Sigmoid colon (tissue), 6 donors: ENCODE measurements at regions not wholly inside any gene's neighbourhood (a gene's known extent, or its start where the extent isn't known, plus 50 kb on each side); places are given as distances from the start of the nearest gene placed in this dataset.

Experiments
- DNase-seq: peaks from one replicate; pipeline ENCODE4 v3.0.0-alpha.2; 2019
- H3K27ac ChIP-seq, 4 donors: fragments of 200-600 bp; sonication (generic); one replicate each; pipeline ENCODE4 v1.5.1; 2016 to 2019; ENCODE audit warnings: mild to moderate bottlenecking in 1 of 4
- H3K27me3 ChIP-seq, 3 donors: fragments of 200-600 bp; sonication (generic); one replicate each; pipeline ENCODE4 v1.5.1; 2019; ENCODE audit warnings: mild to moderate bottlenecking in 1 of 3
- H3K36me3 ChIP-seq, 4 donors: fragments of 200-600 bp; sonication (generic); one replicate each; pipeline ENCODE4 v1.5.1; 2016 to 2019
- H3K4me1 ChIP-seq, 4 donors: fragments of 200-600 bp; sonication (generic); one replicate each; pipeline ENCODE4 v1.5.1; 2017 to 2019
- H3K4me3 ChIP-seq, 4 donors: fragments of 200-600 bp; sonication (generic); one replicate each; pipeline ENCODE4 v1.5.1; 2017 to 2019; ENCODE audit warnings: mild to moderate bottlenecking in 2 of 4, moderate library complexity in 1 of 4
- H3K9me3 ChIP-seq, 4 donors: fragments of 200-600 bp in 3 of 4; sonication (generic) in 3 of 4; one replicate each; pipeline versions ENCODE4 v1.5.1 to v1.6.1; 2013 to 2019
- EP300 ChIP-seq, 4 donors: sonication (generic); formaldehyde crosslinking; IDR thresholded peaks; one replicate each; pipeline ENCODE4 v1.6.1; 2017; ENCODE audit warnings: antibody characterized with exemption in 4 of 4
- POLR2A ChIP-seq, 2 donors: fragments of 450-650 bp; IDR thresholded peaks; one replicate each; pipeline ENCODE4 v1.6.1; 2016; ENCODE audit warnings: antibody characterized with exemption in 2 of 2, mild to moderate bottlenecking in 2 of 2, moderate library complexity in 2 of 2
- POLR2AphosphoS5 ChIP-seq, 4 donors: sonication (generic); formaldehyde crosslinking; IDR thresholded peaks; one replicate each; pipeline ENCODE4 v1.6.1; 2017; ENCODE audit warnings: antibody characterized with exemption in 4 of 4
- WGBS, 2 donors: extraction: QIAGEN DNeasy Blood & Tissue Kit; methylation state at CpG; one replicate each; pipeline ENCODE4 v1.1.7; 2013; 5-methylcytosine and 5-hydroxymethylcytosine counted together
- intact Hi-C: fragments of 100-400 bp; cut with DNase I; formaldehyde crosslinking; loops from one replicate; pipeline ENCODE4 v1.15.1; 2023
- TF ChIP-seq, protein P1 (sequence below), 4 experiments: fragments of 450-650 bp in 3 of 4; fragments of 200-600 bp in 1 of 4; IDR thresholded peaks; one replicate each; pipeline ENCODE4 v1.5.1; 2016 to 2019; ENCODE audit warnings: antibody characterized with exemption in 4 of 4, mild to moderate bottlenecking in 3 of 4, moderate library complexity in 2 of 4
- donor health status: healthy with polysubstance abuse.
- donor health status: healthy.

- Histone ChIP-seq H3K4me1 (no peaks in the 10 kb centered on the region), H3K36me3 (no peaks in the 10 kb centered on the region), H3K9me3 (no peaks in the 10 kb centered on the region), H3K4me3 (no peak overlapping the region), H3K27me3 (no peaks in the 10 kb centered on the region), H3K27ac (no peak overlapping the region)
- no peak for DNase-seq
- WGBS, 2 donors: 94 to 97% methylated on average over 6 of the region's 6 CpGs
- TF ChIP-seq POLR2AphosphoS5 (IDR thresholded peaks at IDR 0.05) (no peak), EP300 (IDR thresholded peaks at IDR 0.05) (no peak)
- intact Hi-C loops: no loop called here
Measured at GRCh38 chr6:87840324-87840723, 138.3 kb upstream of the AKIRIN2 start.

GRCh38 chr6:87837876-87838275 is 135.8 kb upstream of the AKIRIN2 start:
- no peak overlapping the region for H3K27ac ChIP-seq
- H3K4me1 ChIP-seq: no peaks in the 10 kb centered on the region
- no peak for DNase-seq
- WGBS, 2 donors: 49 to 64% methylated on average over 2 of the region's 2 CpGs
- TF ChIP-seq EP300 (IDR thresholded peaks at IDR 0.05): no peak
- H3K4me3 ChIP-seq: no peak overlapping the region
- H3K9me3 ChIP-seq: no peaks in the 10 kb centered on the region
- intact Hi-C loops: no loop called here
- H3K36me3 ChIP-seq: no peaks in the 10 kb centered on the region
- no peaks in the 10 kb centered on the region for H3K27me3 ChIP-seq

DNA sequence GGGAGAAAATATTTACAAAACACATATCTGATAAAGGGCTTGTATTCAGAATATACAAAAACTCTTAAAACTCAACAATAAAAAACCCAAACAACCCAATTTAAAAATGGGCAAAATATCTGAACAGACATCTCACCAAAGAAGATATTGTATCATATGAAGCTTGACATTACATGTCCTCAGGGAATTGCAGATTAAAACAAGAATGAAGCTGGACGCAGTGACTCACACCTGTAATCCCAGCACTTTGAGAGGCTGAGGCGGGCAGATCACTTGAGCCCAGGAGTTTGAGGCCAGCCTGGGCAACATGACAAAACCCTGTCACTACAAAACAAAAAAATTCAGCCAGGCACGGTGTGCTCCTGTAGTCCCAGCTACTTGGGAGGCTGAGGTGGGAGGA is 135.4 kb upstream of the AKIRIN2 start:
- H3K9me3 ChIP-seq: no peaks in the 10 kb centered on the region
- H3K4me3 ChIP-seq: no peak overlapping the region
- 80 to 97% methylated on average over 3 of the region's 3 CpGs for WGBS, 2 donors
- no peaks in the 10 kb centered on the region for H3K27me3 ChIP-seq
- intact Hi-C loops: no loop called here
- H3K27ac ChIP-seq: no peak overlapping the region
- DNase-seq: no peak
- H3K4me1 ChIP-seq: peaks cover 0 to under 1% (median 0%) of the 10 kb centered on the region in 4 donors
- TF ChIP-seq, protein P1, sequence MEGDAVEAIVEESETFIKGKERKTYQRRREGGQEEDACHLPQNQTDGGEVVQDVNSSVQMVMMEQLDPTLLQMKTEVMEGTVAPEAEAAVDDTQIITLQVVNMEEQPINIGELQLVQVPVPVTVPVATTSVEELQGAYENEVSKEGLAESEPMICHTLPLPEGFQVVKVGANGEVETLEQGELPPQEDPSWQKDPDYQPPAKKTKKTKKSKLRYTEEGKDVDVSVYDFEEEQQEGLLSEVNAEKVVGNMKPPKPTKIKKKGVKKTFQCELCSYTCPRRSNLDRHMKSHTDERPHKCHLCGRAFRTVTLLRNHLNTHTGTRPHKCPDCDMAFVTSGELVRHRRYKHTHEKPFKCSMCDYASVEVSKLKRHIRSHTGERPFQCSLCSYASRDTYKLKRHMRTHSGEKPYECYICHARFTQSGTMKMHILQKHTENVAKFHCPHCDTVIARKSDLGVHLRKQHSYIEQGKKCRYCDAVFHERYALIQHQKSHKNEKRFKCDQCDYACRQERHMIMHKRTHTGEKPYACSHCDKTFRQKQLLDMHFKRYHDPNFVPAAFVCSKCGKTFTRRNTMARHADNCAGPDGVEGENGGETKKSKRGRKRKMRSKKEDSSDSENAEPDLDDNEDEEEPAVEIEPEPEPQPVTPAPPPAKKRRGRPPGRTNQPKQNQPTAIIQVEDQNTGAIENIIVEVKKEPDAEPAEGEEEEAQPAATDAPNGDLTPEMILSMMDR (IDR thresholded peaks at IDR 0.05): no peak
- TF ChIP-seq POLR2AphosphoS5 (IDR thresholded peaks at IDR 0.05) (no peak), EP300 (IDR thresholded peaks at IDR 0.05) (no peak), POLR2A (IDR thresholded peaks at IDR 0.05) (no peak)
- no peaks in the 10 kb centered on the region for H3K36me3 ChIP-seq

DNA sequence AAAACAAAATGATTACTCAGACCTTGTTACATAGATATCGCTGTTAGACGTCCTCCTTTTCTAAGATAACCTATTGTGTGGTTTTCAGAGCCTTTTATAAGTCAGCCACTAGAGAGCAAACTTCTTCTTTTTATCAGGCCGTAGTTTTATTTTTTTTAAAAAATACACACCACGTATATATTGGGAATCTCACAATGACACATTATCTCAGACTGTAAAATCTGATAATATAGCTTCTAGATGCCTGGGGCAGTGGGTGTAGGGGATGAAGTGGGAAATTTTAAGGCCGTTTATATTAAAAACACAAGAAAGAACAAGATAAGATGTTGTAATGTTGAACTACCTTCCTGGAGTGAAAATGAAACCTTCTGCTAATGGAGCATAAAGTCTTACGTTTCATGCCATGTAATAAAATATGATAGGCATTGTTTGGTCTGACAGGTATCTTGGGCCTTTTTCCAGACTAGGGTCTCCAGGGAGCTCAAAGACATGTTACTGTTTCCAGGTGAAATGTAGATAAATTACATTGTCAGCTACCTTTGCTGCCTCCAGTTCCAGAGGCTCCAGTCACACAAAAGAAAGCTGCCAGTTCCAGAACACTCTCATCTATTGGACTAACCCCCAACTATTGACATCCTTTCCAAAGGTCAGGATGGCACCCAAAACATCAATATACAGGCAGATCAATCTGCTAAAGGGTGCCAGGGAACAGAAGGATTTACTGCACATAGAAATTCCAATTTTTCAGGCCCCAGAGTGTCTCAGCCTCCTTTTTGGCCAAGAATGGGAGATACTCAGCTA is 130.2 kb upstream of the AKIRIN2 start:
- WGBS, 2 donors: 1% methylated on average over 6 of the region's 6 CpGs
- no peaks in the 10 kb centered on the region for H3K27me3 ChIP-seq
- no peak for TF ChIP-seq POLR2AphosphoS5 (IDR thresholded peaks at IDR 0.05)
- TF ChIP-seq, protein P1 (IDR thresholded peaks at IDR 0.05): peak in 3 of 4 experiments; percentile 19 to 48 (median 19)
- H3K4me3 ChIP-seq: peak overlapping the region; percentile 27 to 51 (median 42)
- no peaks in the 10 kb centered on the region for H3K9me3 ChIP-seq
- no peaks in the 10 kb centered on the region for H3K36me3 ChIP-seq
- H3K27ac ChIP-seq: peak overlapping the region in 3 of 4 donors; percentile 22 to 54 (median 36)
- no peak for DNase-seq
- peaks cover 0 to 3% (median 0%) of the 10 kb centered on the region in 4 donors for H3K4me1 ChIP-seq
- intact Hi-C loops: loop anchor here (5.0 kb wide), 2 partner anchors 950 to 1035 kb away; no protein-coding TSS in a partner anchor

DNA sequence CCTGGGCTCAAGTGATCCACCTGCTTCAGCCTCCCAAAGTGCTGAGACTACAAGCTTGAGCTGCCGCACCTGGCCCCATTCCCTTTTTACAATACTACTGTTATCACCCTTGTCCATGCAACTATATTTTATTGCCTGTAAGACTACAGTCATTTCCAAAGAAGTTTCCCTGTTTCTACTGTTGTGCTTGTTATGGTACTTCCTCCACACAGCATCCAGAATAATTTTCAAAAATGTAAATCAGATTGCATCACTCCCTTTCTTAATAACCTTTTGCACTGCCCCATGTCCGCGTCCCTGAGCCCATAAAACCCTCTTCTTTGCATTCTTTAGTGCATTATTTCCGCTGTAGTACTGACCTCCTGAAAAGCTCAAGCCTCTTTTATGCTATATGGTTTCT is 128.9 kb upstream of the AKIRIN2 start:
- H3K36me3 ChIP-seq: no peaks in the 10 kb centered on the region
- peaks cover 0 to 3% (median 0%) of the 10 kb centered on the region in 4 donors for H3K4me1 ChIP-seq
- no peak overlapping the region for H3K27ac ChIP-seq
- no peak overlapping the region for H3K4me3 ChIP-seq
- no peak for DNase-seq
- intact Hi-C loops: loop anchor here (5.0 kb wide), 2 partner anchors 951 to 1036 kb away; no protein-coding TSS in a partner anchor
- 16 to 63% methylated on average over 4 of the region's 4 CpGs for WGBS, 2 donors
- no peaks in the 10 kb centered on the region for H3K9me3 ChIP-seq
- H3K27me3 ChIP-seq: no peaks in the 10 kb centered on the region
- no peak for TF ChIP-seq POLR2A (IDR thresholded peaks at IDR 0.05)
- TF ChIP-seq POLR2AphosphoS5 (IDR thresholded peaks at IDR 0.05): no peak
- TF ChIP-seq, protein P1 (IDR thresholded peaks at IDR 0.05): no peak
- no peak for TF ChIP-seq EP300 (IDR thresholded peaks at IDR 0.05)
